ENCODE measurements at regions not wholly inside any gene's neighbourhood (a gene's known extent, or its start where the extent isn't known, plus 50 kb on each side); places are given as distances from the start of the nearest gene placed in this dataset.

DNA sequence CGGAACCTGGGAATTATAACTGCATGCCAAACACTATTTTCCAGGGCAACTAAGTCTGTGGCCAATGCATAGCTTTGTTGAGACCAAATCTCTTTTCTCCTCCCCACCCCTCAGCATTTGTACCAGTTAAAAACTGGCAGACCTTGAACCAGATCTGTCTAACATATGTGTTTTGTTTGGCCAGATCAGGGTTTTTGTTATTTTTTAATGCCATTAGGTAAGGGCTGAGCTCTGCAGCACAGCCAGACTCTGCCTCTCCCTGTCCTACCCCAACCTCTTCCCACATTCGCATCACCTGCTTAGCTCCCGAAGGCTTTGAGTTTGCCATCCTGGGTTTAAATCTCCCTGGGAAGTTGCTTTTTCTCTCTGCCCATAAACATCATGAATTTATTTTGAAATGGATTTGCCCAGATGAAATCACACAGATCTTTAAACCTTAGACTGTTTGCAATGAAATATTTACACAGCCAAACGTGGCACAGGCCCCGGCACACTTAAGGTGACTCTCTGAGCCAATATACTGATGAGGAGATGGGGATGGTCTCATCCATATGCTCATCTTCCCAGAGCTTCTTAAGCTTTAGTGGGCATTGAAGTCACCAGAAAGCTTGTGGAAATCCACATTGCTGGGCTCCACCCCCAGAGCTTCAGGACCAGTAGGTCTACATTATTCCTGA is 54.0 kb upstream of the ALDH1B1 start:
- intact Hi-C loops (cut with DNase I), result no loop called here
- no peak overlapping the region for H3K9ac ChIP-seq (ENCODE audit: low read length in 3 of 3)
- TF ChIP-seq, protein P1, sequence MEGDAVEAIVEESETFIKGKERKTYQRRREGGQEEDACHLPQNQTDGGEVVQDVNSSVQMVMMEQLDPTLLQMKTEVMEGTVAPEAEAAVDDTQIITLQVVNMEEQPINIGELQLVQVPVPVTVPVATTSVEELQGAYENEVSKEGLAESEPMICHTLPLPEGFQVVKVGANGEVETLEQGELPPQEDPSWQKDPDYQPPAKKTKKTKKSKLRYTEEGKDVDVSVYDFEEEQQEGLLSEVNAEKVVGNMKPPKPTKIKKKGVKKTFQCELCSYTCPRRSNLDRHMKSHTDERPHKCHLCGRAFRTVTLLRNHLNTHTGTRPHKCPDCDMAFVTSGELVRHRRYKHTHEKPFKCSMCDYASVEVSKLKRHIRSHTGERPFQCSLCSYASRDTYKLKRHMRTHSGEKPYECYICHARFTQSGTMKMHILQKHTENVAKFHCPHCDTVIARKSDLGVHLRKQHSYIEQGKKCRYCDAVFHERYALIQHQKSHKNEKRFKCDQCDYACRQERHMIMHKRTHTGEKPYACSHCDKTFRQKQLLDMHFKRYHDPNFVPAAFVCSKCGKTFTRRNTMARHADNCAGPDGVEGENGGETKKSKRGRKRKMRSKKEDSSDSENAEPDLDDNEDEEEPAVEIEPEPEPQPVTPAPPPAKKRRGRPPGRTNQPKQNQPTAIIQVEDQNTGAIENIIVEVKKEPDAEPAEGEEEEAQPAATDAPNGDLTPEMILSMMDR (IDR thresholded peaks at IDR 0.05; ENCODE audit: borderline replicate concordance, extremely low read depth, insufficient read depth), result no peak

DNA sequence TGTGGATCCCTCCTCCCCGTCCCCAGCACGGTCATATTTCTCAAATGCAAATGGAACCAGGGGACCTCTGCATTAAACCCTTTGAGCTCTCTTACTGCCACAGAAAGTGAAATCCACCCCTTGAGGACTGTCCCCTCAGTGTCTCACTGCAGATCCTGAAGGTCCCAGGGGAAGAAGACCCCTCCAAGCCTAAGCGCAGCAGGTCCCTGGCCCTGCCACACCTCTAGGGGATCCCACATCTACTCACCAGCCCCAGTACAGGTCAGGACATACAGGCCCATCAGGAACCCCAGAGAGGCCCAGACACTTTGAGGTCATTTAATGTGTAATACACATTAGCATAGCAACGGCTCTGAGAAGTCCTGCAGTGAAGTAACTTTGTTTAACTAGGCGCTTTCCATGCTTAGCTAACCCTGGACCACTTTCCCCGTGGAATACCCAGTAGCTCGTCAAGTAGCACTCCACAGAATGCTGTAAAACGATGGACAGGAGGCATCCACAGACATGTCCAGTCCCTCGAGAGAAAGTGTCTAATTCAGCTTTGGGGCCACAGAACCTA is 54.7 kb upstream of the ALDH1B1 start:
- Histone ChIP-seq H3K9me3 (ENCODE audit: control insufficient read depth in 2 of 3, insufficient read depth in 1 of 3, low read length in 3 of 3) (no peaks in the 10 kb centered on the region), H3K4me1 (ENCODE audit: control insufficient read depth in 2 of 3, insufficient read depth in 2 of 3, low read depth in 1 of 3, low read length in 3 of 3) (peaks cover 0 to 21% (median 4%) of the 10 kb centered on the region in 3 donors), H3K9ac (ENCODE audit: low read length in 3 of 3) (no peak overlapping the region), H3K27me3 (ENCODE audit: control insufficient read depth, insufficient read depth, low read length) (no peaks in the 10 kb centered on the region), H3K36me3 (ENCODE audit: control insufficient read depth in 2 of 3, insufficient read depth in 3 of 3, low read length in 3 of 3) (no peaks in the 10 kb centered on the region), H3K27ac (ENCODE audit: low read depth in 2 of 2, low read length in 2 of 2) (no peak overlapping the region), H3K4me3 (ENCODE audit: low read length in 3 of 3) (no peak overlapping the region)
- DNase-seq (no peak), FAIRE-seq (no peak)
- intact Hi-C loops (cut with DNase I), result no loop called here
- TF ChIP-seq, protein P1 (IDR thresholded peaks at IDR 0.05; ENCODE audit: borderline replicate concordance, extremely low read depth, insufficient read depth), result no peak

More for the DNA sequence above, 54.0 kb upstream of the ALDH1B1 start:
- Histone ChIP-seq H3K9me3 (ENCODE audit: control insufficient read depth in 2 of 3, insufficient read depth in 1 of 3, low read length in 3 of 3) (no peaks in the 10 kb centered on the region), H3K36me3 (ENCODE audit: control insufficient read depth in 2 of 3, insufficient read depth in 3 of 3, low read length in 3 of 3) (no peaks in the 10 kb centered on the region), H3K4me3 (ENCODE audit: low read length in 3 of 3) (no peak overlapping the region), H3K27ac (ENCODE audit: low read depth in 2 of 2, low read length in 2 of 2) (no peak overlapping the region), H3K27me3 (ENCODE audit: control insufficient read depth, insufficient read depth, low read length) (no peaks in the 10 kb centered on the region), H3K4me1 (ENCODE audit: control insufficient read depth in 2 of 3, insufficient read depth in 2 of 3, low read depth in 1 of 3, low read length in 3 of 3) (peaks cover 0 to 21% (median 4%) of the 10 kb centered on the region in 3 donors)
- no peak for DNase-seq
- no peak for FAIRE-seq

GRCh38 chr9:38337181-38337580 is 55.3 kb upstream of the ALDH1B1 start:
- no peak for DNase-seq
- TF ChIP-seq, protein P1 (IDR thresholded peaks at IDR 0.05; ENCODE audit: borderline replicate concordance, extremely low read depth, insufficient read depth), result no peak

More at GRCh38 chr9:38337181-38337580, 55.3 kb upstream of the ALDH1B1 start:
- intact Hi-C loops (cut with DNase I), result no loop called here
- H3K27ac ChIP-seq (ENCODE audit: low read depth in 2 of 2, low read length in 2 of 2), result no peak overlapping the region
- H3K27me3 ChIP-seq (ENCODE audit: control insufficient read depth, insufficient read depth, low read length), result no peaks in the 10 kb centered on the region
- no peak overlapping the region for H3K9ac ChIP-seq (ENCODE audit: low read length in 3 of 3)
- H3K4me3 ChIP-seq (ENCODE audit: low read length in 3 of 3), result no peak overlapping the region
- peaks cover 0 to 21% (median 4%) of the 10 kb centered on the region in 3 donors for H3K4me1 ChIP-seq (ENCODE audit: control insufficient read depth in 2 of 3, insufficient read depth in 2 of 3, low read depth in 1 of 3, low read length in 3 of 3)
- FAIRE-seq, result no peak
- no peaks in the 10 kb centered on the region for H3K36me3 ChIP-seq (ENCODE audit: control insufficient read depth in 2 of 3, insufficient read depth in 3 of 3, low read length in 3 of 3)
- no peaks in the 10 kb centered on the region for H3K9me3 ChIP-seq (ENCODE audit: control insufficient read depth in 2 of 3, insufficient read depth in 1 of 3, low read length in 3 of 3)
